Type B pancreatic cell (in vitro differentiated cells): ENCODE measurements at regions not wholly inside any gene's neighbourhood (a gene's known extent, or its start where the extent isn't known, plus 50 kb on each side); places are given as distances from the start of the nearest gene placed in this dataset.

Experiments
- DNase-seq: peaks from one replicate; pipeline ENCODE4 v3.0.0; 2021; ENCODE audit warnings: mixed read lengths; ENCODE audit not compliant: unreplicated experiment; ENCODE audit errors: extremely low spot score
- H3K27ac Mint-ChIP-seq: 2 replicates; pipeline ENCODE4 v1.8.0; 2021; ENCODE audit warnings: mild to moderate bottlenecking, mixed read lengths
- H3K27me3 Mint-ChIP-seq: 2 replicates; pipeline ENCODE4 v1.8.0; 2021; ENCODE audit warnings: mixed read lengths
- H3K36me3 Mint-ChIP-seq: 2 replicates; pipeline ENCODE4 v1.8.0; 2021; ENCODE audit warnings: mixed read lengths
- H3K4me1 Mint-ChIP-seq: one replicate; pipeline ENCODE4 v1.8.0; 2021; ENCODE audit warnings: mixed read lengths; ENCODE audit not compliant: unreplicated experiment
- H3K4me3 Mint-ChIP-seq: 2 replicates; pipeline ENCODE4 v1.8.0; 2021; ENCODE audit warnings: mild to moderate bottlenecking, mixed read lengths
- H3K9me3 Mint-ChIP-seq: 2 replicates; pipeline ENCODE4 v1.8.0; 2021; ENCODE audit warnings: mixed read lengths
- CTCF ChIP-seq: fragments of 200-600 bp; sonication (generic); conservative IDR thresholded peaks from 2 replicates; pipeline ENCODE4 v1.5.0; 2021; ENCODE audit warnings: antibody characterized with exemption, mild to moderate bottlenecking

DNA sequence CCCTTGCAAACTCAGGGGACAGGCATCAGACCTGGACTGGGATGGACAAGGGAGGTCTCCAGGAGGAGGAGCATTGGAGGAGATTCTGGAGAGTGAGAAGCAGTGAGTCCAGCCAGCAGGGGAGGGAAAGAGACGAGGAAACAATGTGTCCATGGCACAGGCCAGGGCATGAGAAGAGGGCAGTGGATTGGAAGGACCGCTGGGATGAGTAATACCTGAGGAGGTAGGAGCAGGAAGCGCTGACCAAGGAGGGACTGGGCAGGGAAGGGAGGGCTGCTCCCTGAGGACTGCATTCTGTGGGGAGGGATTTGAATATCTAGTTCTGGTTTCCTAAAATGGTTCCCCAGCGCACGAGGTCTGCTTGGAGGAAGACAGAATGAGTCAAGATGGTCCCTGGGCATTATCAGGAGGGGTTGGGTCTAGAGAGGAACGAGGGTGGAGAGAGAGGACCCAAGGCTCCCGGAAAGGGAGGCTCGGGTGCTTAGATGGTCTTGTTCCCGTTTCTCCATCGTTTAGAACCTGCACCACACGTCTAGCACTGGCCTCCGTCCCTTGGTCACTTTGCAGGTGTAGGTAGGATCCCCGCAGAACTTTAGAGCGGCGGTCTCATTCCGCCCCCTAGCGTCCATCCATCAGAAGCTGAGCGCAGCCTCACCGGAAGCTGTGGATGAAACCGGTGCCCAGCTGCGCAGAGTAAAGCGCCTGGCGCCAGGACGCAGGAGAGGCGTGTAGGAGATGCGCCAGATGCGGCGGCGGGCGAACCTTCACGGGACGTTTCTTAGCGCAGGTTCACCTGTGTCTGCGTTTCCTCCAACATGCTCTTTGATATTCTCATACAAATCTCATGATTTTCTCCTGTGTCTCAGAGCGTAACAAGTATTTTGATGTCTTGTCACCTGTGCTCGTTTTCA is 190.7 kb upstream of the NDN start:
- peak; percentile 76 for DNase-seq
- H3K27me3 Mint-ChIP-seq, result peaks cover 3% of the 10 kb centered on the region
- no peaks in the 10 kb centered on the region for H3K36me3 Mint-ChIP-seq
- H3K27ac Mint-ChIP-seq, result no peak overlapping the region
- peak; percentile 85 for TF ChIP-seq CTCF
- peak overlapping the region; percentile 60 for H3K4me3 Mint-ChIP-seq
- no peaks in the 10 kb centered on the region for H3K4me1 Mint-ChIP-seq
- no peaks in the 10 kb centered on the region for H3K9me3 Mint-ChIP-seq

GRCh38 chr15:23881291-23881690 is 194.2 kb upstream of the NDN start:
- Mint-ChIP-seq H3K27me3 (peaks cover 3% of the 10 kb centered on the region), H3K9me3 (peaks cover 4% of the 10 kb centered on the region), H3K4me3 (no peak overlapping the region), H3K36me3 (no peaks in the 10 kb centered on the region), H3K4me1 (no peaks in the 10 kb centered on the region), H3K27ac (no peak overlapping the region)
- DNase-seq, result no peak
- no peak for TF ChIP-seq CTCF

GRCh38 chr15:23890218-23890617 is 203.1 kb upstream of the NDN start:
- no peak overlapping the region for H3K4me3 Mint-ChIP-seq
- no peak for TF ChIP-seq CTCF
- peaks cover 7% of the 10 kb centered on the region for H3K9me3 Mint-ChIP-seq
- H3K36me3 Mint-ChIP-seq, result no peaks in the 10 kb centered on the region
- no peak for DNase-seq
- no peak overlapping the region for H3K27ac Mint-ChIP-seq
- no peaks in the 10 kb centered on the region for H3K27me3 Mint-ChIP-seq
- no peaks in the 10 kb centered on the region for H3K4me1 Mint-ChIP-seq

DNA sequence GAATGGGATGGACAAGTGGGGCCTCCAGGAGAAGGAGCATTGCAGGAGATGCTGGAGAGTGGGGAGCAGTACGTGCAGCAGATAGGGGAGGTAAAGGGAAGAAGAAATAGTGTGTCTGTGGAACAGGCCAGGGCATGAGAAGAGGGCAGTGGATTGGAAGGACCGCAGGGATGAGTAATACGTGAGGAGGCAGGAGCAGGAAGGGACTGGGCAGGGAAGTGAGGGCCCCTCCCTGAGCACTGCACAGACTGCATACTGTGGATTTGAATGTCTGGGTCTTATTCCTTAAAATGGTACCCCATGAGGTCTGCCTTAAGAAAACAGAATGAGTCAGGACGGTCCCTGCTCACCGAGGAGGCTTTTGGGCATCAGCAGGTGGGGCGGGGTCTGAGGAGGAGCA is 210.0 kb upstream of the NDN start:
- H3K9me3 Mint-ChIP-seq, result no peaks in the 10 kb centered on the region
- H3K27ac Mint-ChIP-seq, result no peak overlapping the region
- H3K4me1 Mint-ChIP-seq, result no peaks in the 10 kb centered on the region
- no peak for DNase-seq
- H3K4me3 Mint-ChIP-seq, result no peak overlapping the region
- H3K27me3 Mint-ChIP-seq, result no peaks in the 10 kb centered on the region
- H3K36me3 Mint-ChIP-seq, result no peaks in the 10 kb centered on the region
- TF ChIP-seq CTCF, result no peak

DNA sequence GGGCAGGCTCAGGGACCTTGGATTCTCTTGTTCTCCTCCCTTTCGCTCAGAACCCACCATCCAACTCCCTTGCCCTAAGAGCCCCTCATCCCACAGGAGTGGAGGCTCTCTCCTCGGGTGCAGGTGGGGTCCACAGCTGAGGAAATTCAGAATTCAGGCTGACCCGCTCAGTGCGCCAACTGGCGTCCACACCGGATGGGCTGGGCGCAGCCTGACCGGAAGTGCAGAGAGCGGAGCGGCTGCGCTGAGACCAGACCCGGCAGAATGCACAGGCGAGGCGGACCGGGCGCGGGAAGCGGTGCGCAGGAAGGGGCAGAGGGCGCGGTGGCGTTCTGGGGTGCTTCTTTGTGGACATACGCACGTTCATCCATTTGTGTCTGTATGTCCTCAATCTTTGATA is 210.4 kb upstream of the NDN start:
- H3K27me3 Mint-ChIP-seq, result no peaks in the 10 kb centered on the region
- no peaks in the 10 kb centered on the region for H3K9me3 Mint-ChIP-seq
- H3K4me3 Mint-ChIP-seq, result no peak overlapping the region
- no peak for DNase-seq
- no peaks in the 10 kb centered on the region for H3K36me3 Mint-ChIP-seq
- no peak overlapping the region for H3K27ac Mint-ChIP-seq
- no peak for TF ChIP-seq CTCF
- H3K4me1 Mint-ChIP-seq, result no peaks in the 10 kb centered on the region
